HPDE6-E6E7 (cell line): ENCODE measurements at regions not wholly inside any gene's neighbourhood (a gene's known extent, or its start where the extent isn't known, plus 50 kb on each side); places are given as distances from the start of the nearest gene placed in this dataset.

Source experiments
- DNase-seq: peaks from one replicate; pipeline ENCODE4 v3.0.0; 2011; ENCODE audit warnings: missing footprints; ENCODE audit errors: extremely low spot score

- no peak for DNase-seq
Measured at GRCh38 chr19:32200312-32201038, 144.9 kb upstream of the ZNF507 start.

- no peak for DNase-seq
Measured at GRCh38 chr19:32201211-32201610, 144.2 kb upstream of the ZNF507 start.

- DNase-seq = no peak
Measured at GRCh38 chr19:32201636-32202051, 143.8 kb upstream of the ZNF507 start.

- DNase-seq = no peak
Measured at GRCh38 chr19:32202244-32202643, 143.2 kb upstream of the ZNF507 start.

- no peak for DNase-seq
Measured at GRCh38 chr19:32203161-32203560, 142.2 kb upstream of the ZNF507 start.

- no peak for DNase-seq
Measured at GRCh38 chr19:32206065-32206464, 139.3 kb upstream of the ZNF507 start.

- no peak for DNase-seq
Measured at GRCh38 chr19:32208060-32208459, 137.3 kb upstream of the ZNF507 start.

GRCh38 chr19:32219392-32219791 lies 126.0 kb upstream of the ZNF507 start:
- DNase-seq = no peak

- no peak for DNase-seq
Measured at GRCh38 chr19:32219881-32220472, 125.4 kb upstream of the ZNF507 start.

- DNase-seq = no peak
Measured at GRCh38 chr19:32220951-32221350, 124.5 kb upstream of the ZNF507 start.

GRCh38 chr19:32222556-32222955 lies 122.9 kb upstream of the ZNF507 start:
- no peak for DNase-seq

GRCh38 chr19:32223106-32223505 lies 122.3 kb upstream of the ZNF507 start:
- DNase-seq = no peak

- DNase-seq = no peak
Measured at GRCh38 chr19:32223595-32224370, 121.6 kb upstream of the ZNF507 start.

- peak; percentile 33 for DNase-seq
Measured at GRCh38 chr19:32224371-32225244, 120.8 kb upstream of the ZNF507 start.

GRCh38 chr19:32227561-32228165 lies 117.7 kb upstream of the ZNF507 start:
- DNase-seq = no peak

GRCh38 chr19:32230441-32230840 lies 115.0 kb upstream of the ZNF507 start:
- no peak for DNase-seq

- no peak for DNase-seq
Measured at GRCh38 chr19:32231020-32231419, 114.4 kb upstream of the ZNF507 start.

GRCh38 chr19:32231691-32232090 lies 113.7 kb upstream of the ZNF507 start:
- DNase-seq = no peak

GRCh38 chr19:32232449-32232848 lies 113.0 kb upstream of the ZNF507 start:
- no peak for DNase-seq

- DNase-seq = no peak
Measured at GRCh38 chr19:32233091-32233490, 112.3 kb upstream of the ZNF507 start.

- no peak for DNase-seq
Measured at GRCh38 chr19:32233885-32234284, 111.5 kb upstream of the ZNF507 start.
